ENCODE measurements at regions not wholly inside any gene's neighbourhood (a gene's known extent, or its start where the extent isn't known, plus 50 kb on each side); places are given as distances from the start of the nearest gene placed in this dataset.
"Not testable (repeated sequence)": the region's sequence is repeated elsewhere in the genome, so short reads cannot be mapped to it uniquely, and the experiment has no call there.

DNA sequence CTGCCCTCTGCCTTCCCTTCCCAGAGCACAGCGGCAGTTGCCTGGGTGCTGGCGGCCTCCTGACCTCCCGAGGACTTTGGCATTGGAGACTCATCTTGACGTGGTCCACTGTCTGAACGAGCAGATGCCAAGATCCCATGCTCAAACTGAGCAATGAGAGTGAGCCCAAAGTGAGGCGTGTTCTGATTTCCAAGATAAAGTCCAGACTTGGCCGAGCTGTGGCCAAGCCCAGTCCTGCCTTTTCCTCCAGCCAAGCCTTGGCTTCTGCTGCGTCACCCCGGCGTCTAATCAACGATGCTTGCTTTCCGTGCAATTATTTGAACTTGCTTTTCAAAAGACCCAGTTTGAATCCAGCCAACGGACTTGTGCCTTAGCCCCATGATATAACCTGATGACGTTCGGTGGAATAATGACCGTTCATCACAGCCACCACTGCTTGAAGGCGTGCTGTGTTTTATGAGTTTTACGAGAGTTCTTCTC lies 179.2 kb downstream of the IRF8 start:
- no peak for DNase-seq

DNA sequence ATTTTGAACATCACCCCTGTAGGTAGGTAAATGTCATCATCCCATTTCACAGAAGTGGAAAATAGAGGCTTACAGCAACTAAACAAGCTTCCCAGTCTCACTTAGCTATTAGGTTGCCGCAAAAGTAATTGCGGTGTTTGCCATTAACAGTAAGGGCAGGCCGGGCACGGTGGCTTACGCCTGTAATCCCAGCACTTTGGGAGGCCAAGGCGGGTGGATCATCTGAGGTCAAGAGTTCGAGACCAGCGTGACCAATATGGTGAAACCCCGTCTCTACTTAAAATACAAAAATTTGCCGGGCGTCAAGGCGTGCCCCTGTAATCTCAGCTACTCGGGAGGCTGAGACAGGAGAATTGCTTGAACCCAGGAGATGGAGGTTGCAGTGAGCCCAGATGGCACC lies 179.7 kb downstream of the IRF8 start:
- not testable (repeated sequence) for DNase-seq

DNA sequence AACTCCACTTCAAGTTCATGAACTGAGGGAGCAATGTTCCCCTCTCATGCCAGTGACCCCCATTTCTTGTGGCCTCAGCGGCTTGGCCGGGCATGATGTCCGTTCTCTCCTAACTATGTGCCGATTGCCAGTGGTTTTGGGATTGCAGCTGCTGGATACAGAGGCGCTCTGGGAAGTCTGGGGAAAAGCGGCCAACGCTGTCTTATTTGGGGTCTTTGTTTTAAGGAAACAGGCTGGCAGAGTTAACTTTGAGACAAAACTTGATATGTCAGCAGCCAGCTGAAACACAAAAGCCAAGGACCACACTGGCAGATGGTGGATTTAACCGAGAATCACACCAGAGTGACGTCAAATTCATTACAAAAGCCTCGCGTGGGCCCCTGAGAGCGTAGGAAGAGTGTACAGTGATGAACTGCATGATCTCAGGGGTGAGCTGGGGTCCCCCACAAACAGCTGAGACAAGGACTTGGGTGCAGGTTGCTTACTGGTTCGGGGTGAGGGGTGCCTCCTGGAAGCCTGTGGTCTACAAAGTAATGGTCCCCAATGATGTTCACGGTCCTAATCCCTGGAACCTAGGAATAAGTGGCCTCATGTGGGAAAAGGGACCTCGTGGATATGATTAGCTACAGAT lies 180.4 kb downstream of the IRF8 start:
- no peak for DNase-seq

DNA sequence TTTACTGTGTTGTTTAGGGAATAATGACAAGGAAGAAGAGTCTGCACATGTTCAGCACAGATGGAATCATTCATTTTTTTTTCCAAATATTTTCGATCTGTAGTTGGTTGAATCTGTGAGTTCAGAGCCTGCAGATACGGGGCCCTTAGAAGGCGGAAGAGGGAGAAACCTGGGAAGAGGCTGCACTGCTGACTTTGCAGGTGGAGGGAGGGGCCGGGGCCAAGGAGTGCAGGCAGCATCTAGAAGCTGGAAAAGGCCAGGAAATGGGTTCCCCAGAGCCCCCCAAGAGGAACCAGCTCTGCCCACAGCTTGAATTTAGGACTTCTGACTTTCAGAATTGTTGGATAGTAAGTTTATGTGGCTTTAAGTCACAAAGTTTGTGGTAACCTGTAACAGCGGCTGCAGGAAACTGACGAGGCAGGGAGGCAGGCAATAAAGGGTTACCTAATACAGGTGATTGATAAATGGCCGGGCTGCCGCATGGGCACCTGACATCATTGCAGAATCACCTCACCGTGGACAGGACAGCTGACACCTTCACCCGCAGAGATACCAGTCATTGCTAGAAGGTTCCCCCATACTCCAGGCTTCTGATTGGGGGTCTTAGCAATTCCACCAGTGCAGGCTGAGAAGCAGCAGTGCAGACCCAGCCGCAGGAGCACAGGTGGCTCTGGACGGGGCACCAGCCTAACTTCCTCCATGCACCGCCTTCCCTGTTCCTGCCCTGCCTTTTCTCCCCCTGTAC lies 181.3 kb downstream of the IRF8 start:
- DNase-seq, result no peak

DNA sequence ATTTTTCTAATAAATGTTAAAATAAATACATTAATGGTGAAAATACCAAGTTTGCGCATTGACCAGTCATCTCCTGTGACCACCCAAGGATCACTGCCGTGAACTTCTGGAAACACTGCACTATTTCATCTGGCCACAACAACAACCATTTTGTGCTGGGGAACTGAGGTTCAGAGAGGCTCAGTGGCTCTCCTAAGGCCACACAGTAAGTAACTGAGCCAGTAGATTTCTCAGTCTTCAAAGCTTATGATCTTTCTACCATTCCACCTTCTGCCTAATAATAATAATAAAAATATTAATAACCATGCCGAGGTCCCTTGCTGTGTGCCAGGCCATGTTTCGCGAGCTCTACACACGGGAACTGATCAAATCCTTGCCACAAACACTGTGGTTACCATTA lies 182.0 kb downstream of the IRF8 start:
- DNase-seq, result no peak

DNA sequence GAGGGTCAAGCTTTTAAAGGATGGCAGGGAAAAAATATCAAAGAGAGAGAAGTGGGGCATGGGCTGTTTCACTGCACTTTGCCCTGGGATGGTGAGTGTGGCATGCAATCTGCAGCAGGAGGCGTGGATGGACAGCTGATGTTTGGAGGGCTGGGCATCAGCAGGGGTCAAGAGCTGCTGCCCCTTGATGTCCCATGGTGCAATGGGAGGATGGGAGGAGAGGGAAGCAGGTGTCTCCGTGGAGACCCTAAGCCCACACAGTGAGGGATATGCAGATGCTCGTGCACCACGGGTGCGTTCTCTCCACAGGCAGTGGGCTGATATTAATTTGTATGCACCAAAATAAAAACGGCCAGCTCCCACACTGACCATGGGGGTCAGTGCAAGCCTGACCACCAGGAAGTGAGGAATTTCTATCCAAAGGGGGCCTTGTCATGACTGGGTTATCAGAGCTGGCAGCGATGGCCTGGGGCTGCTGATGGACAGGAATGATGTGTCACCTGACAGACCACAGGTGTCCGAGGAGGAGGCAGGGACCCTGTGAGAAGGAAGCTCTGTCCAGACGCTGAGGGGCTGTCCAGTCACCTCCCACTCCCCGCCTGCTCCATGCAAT lies 183.6 kb downstream of the IRF8 start:
- DNase-seq, result no peak

DNA sequence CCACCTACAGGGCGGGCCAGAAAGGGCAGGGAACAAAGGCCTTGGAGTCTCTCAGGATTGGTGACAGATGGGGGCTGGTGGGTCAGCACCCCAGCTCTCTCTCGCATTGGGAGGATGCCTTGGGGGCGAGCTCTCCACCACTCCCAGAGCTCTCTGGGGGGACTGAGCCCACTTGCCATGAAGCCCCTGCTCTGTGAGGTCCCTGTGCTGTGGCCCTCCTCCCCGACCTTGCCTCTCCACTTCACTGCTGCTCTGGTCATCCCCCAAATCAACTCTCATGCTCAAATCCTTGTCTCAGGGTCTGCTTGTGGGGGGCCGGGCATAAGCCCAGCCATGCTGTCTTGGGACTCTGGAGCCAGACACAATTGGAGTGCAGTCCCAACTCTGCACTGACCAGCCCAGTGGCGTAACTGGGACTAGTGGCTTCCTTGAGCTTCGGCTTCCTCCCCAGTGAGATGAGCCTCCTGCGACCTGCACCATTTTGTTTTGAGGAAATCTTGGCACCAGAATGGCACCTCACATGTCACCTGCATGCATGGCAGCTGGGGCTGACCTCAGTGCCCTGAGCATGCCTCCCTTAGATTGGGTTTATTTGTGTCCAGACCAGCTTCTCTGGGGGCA lies 184.5 kb downstream of the IRF8 start:
- no peak for DNase-seq

DNA sequence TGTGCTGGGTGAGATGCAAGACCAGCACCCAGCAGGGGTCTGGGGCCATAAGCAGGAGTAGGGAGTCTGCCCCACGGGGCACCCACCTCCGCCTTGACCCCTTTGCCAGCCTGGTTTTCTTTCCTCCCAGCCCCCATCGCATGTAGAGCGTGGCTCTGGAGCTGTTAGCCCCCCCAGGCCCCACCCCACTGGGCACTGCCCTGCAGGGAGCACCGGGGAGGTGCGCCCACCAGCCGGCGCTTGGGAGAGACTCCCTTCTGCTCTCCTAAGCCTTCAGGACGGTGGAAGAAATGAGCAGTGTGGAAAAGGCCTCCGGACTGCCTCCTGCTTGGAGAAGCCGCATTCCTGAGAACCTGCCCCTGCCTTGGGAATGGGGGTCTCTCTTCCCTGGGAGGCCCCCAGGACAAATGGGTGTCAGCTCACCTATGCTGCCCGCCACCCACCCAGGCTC lies 186.2 kb downstream of the IRF8 start:
- DNase-seq, result no peak

DNA sequence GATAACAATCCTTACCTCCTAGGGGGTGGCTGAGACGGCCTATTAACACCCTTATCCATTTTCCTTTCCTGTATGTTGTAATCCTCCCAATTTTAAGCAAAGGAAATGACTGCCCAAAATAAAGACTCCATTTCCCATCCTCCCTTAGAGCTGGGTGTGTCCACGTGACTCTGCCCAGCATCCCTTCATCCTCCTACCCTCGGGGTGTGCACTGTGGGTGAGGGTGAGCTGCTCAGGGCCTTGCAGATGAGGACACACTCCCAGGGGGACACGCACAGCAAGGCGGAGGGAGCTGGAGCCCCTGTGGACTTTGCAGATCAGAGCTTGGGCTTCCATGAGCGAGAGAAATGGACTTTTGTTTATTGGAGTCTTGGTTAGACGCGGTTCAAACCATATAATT lies 186.8 kb downstream of the IRF8 start:
- DNase-seq, result no peak

DNA sequence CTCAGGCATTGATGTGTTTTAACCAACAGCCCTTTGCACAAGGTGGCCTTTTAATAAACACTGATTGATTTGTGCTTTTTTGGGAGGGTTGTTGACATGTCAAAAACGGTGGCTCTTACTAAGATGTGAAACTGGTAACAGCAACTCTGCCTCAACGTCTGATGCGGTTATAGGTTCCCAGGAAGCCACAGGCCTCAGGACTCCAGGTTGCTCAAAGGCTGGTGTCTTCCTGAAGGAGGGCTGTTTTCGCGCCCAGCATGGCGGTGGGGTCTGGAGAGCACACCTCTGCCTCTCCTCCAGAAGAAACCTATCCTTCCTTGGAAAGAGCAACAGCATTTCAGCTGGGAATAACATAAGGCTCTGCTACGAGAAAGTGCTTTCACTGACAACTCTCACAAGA lies 187.5 kb downstream of the IRF8 start:
- no peak for DNase-seq

DNA sequence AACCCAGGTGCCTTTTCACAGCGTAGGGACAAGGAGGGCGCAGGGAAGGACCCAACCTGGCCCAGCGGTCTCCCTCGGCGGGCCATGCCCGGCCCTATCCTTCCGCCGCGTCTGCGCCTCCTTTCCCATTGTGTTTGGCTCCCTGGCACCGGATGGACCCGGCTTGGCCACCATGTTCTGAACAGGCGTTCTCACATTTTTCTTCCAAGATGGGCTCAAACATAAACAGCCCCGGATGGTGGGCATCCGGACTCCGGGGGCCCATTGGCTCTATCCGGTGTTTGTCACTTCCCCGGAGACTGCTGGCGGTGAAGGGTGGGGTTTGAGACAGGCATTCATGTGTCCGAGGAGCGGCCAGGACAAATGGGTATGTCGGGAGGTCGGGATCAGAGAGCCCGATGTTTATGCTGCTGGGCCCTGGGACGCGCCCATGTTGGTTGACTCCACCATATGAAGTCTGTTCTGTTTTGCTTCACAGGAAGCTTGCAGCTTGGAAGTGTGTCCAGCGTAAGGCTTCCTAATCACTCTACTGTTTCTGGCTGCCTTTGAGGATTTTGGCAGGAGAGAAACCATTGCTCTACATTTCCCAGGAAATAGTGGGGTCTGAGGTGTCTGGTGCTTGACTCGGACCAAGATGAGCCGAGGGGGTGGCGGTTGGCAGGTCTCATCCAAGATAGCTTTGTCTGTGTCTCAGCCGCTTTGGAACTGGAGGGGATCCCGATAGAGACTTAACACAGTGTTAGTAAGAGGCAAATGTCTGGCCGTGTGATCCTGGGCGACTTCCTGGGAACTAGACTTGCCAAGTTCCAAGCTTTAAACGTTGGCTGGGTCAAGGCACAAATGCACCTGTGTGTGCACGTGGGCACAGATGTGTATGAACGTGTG lies 188.3 kb downstream of the IRF8 start:
- DNase-seq, result no peak

DNA sequence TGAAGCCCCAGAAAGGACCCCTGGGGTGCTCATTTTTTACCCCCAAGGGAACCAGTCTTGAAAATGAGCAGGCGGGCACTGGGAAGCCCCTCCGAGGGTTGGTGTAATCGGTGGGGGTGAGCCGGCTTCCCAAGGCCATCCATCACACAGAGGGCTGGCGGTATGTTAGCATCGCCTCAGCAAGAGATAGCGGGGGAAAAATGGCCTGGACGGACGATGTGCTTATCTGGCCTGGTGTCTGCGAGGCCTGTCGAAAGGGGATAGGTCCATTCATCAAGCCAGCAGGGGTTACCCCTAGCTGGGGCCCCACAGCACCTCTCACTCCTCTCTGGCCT lies 188.9 kb downstream of the IRF8 start:
- DNase-seq, result no peak

DNA sequence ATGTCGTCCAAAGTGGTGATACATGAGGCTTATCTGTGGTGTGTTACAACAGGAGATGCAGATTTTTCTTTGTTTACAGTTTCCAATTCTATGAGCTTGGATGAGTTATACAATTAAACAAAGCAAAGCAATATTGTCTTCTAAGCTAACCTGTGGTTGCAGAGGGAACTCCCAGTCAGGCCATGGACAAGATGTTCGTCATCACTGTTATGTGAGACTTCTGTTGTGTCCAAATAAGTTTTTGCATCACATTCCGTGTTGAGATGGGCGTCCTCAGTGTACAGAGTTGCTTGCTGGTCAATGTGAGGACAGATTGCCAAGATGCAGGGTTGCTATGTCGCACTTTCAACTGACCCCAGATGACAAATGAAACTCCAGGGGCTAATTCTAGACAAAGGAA lies 189.3 kb downstream of the IRF8 start:
- DNase-seq, result no peak

DNA sequence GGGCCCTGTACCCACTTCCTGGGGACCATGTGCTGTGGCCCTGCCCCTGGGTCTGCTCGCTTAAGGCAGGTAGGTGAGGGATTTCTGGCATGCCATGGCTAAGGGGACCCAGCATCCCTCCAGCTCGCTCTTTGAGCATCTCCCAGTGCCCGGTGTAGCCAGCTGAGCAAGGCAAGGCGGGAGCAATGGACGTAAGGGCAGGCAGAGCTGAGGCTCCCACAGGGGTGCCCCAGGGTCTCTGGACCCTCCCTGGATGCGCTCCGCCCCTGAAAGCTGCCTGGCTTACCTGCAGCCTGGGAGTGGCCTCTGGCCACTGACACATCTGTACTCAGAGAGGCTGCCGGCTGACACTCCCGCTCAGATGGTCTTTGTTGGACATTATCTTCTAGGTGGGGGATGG lies 189.9 kb downstream of the IRF8 start:
- no peak for DNase-seq

DNA sequence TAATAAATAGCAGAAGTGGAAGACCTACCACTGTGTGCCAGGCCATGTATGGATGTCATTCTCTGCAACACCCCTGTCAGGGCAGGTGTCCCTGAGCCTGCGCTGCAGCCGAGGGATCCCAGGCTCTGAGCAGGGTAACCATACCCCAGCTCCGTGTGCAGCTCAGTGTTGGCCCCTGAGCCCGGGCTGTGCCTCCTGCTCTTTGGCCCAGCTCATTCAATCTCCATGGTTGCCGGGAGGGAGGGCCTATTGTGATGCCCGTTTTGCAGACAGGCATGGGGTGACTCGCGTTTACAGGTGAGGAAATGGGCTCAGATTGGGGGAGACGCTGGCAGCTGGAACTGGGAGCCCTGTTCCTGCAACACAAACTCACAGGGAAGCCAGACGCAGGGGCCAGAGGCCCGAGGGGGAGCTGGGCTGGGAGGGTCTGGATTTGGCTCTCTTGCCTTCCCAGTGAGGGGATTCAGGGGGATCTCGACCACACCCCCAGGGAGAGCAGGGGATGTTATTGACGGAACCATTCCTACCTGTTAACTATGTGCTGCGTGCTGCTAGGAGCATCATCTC lies 190.5 kb downstream of the IRF8 start:
- DNase-seq, result no peak

DNA sequence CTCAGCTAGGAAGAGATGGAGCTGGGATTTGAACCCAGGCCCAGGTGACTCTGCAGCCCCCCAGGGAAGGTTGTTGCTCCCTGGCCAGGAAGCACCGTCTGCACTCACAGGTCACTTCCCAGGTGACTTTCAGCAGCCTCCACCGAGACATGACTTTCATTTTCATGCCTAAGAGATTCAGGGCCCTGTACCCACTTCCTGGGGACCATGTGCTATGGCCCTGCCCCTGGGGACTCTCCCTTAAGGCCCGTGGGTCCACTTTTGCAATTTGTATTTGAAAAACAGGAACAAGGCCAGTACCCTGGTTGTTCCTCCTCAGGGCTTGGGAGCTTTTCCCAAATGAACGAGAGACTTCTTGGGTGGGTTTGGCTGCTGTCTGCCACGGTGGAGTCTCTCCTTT lies 191.0 kb downstream of the IRF8 start:
- no peak for DNase-seq

DNA sequence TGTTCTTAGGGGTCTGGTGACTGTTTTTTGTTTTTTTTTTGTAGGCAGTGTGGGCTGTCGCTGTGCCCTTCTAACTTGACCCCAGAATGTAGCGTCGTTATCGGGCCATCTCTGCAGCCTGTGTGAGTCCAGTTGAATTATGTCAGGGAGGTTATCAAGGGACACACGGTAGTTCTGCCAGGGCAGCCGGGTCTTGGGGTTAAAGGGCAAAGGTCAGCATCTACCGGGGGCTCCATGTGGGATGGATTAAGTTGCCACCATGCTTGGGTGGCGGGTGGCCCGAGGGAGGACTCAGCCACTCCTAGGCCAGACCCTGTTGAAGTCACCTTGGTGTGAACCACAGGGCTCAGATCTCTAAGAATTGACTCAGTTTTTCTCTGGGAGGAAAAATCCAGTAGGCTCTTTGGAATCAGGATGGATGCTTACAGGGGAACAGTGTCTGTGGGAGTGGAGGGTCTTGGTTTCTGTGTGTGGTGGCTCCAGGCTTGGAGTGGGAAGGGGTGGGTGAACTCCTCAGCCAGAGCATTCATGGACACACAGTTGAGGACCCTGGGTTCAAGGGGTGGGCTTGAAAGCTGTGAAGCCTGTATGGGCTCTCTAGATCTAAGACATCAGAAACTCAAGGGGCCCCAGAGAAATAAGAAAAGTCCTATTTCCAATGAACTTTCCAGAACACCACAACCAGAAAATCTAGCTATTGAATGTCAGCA lies 191.7 kb downstream of the IRF8 start:
- no peak for DNase-seq

DNA sequence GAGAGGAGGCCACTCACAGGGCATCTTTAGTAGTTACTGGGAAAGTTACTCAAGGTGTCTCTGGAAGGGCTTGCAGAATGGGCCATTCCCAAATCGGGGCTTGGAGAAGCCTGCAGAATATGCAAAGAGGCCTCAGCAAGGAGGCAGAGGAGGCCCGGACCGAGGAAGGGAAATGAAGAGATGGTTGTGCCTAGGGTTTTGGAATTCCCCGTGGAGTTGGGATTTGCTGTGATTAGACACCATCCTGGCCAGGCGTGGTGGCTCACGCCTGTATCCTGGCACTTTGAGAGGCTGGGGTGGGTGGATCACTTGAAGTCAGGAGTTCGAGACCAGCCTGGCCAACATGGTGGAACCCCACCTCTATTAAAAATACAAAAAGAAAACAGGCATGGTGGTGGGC lies 193.0 kb downstream of the IRF8 start:
- DNase-seq, result no peak

DNA sequence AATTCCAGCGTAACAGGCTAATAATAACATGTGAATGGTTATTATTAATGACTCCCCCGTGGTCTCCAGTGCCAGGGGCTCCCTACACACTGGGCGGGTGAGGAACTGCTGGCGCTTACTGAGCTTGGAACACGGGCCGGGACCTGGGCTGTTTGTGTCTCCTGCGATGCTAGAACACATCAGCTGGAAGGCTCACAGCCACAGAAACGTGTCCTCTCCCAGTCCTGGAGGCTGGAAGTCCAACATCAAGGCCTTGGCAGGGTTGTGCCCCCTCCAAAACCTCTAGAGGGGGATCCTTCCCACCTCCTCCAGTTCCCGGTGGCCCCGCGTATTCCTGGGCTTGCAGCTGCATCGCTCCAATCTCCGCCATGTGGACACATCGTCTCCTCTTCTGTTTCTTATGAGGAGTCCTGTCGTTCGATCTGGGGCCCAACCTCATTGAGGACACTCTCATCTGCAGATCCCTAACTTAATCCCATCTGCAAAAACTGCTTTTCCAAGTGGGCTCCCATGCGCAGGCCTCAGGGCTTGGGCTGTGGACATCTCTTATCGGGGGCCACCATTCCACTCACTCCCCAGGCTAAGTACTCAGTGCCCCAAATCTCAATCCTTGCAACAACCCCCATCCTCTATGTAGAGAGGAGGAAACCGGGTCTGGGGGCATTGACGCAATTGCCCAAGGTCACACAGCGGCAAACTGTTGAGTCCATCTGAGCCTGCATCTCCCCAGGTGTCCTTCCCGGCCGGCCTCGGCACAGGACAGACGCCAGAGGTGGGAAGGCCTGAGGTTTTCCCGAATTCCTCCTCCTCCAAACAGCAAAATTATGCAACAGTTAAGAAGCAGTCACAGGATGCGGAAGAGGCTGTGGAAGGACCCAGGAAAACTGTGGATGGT lies 193.9 kb downstream of the IRF8 start:
- no peak for DNase-seq

DNA sequence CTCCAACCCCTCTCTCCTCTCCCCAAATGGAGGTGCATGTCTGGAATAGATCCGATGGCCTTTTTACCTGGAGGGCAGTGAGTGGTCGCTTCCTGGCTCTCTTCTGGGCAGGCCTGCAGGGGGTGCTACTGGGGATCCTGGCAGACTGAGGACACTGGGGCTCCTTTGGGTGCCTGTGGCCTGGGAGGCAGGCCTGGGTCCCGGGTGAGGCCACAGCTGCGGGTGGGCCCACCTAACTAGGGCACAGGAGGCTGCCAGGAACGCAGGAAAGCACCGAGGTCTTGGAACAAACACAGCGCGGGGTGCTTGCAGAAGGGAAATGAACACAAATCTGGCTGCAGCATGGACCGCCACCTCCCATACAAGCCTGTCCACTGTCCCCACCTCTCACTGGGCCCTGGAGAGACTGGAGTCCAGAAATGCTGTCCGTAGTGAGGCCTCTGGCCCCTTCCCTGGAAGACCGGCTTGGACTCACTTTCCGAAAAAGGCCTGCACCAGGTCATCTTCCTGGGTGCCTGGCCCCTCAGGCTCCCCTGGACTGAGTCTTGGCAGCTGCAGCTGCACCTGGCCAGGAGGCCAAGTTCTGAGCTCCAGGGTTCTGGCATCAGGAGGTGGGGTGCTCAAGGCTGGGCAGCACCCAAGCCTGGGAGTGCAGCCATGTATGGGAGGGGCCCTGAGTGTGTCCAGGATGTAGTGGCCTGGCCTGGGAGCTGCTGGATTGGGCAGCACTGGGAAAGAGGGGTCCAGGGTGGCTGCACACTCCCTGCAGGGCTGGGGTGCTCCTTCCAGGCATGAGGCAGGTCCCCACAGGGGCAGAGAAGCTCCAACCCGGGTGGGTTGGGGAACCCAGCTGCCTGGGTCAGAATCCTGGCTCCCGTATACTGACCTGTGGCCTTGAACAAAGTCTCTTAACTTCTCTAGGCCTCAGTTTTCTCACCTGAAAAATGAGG lies 195.1 kb downstream of the IRF8 start:
- DNase-seq, result no peak
